Caki2 (cell line): ENCODE measurements at regions not wholly inside any gene's neighbourhood (a gene's known extent, or its start where the extent isn't known, plus 50 kb on each side); places are given as distances from the start of the nearest gene placed in this dataset.
"Not testable (repeated sequence)": the region's sequence is repeated elsewhere in the genome, so short reads cannot be mapped to it uniquely, and the experiment has no call there.

ENCODE experiments used
- DNase-seq: peaks from one replicate; pipeline ENCODE4 v3.0.0-alpha.2; 2015; ENCODE audit warnings: low read depth
- in situ Hi-C: cut with HindIII; loops from 2 replicates; pipeline ENCODE4 v1.10.0; 2016; ENCODE audit warnings: low sequenced_read_pairs, low pct_unique_long_range_greater_than_20kb, mixed read lengths

DNA sequence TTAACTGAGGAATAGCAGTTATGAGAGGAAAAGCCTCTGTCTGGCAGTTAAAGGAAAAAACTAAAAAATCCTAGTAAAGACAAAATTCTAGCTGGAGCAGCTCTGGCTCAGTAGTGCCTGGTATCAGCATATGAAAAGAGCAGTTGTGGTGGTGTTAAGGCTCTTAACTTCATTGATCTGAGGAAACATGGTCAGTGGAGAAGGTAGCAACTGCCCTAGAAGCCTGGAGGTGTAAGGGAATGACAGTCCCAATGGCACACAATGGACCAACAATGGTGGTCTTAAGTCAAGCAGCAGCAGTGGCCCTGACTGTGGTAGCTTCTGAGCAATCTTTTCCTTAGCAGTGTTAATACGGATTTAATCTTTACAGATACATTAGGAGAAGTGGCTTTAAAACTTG is 189.6 kb upstream of the POF1B start:
- in situ Hi-C loops: no loop called here
- no peak for DNase-seq

DNA sequence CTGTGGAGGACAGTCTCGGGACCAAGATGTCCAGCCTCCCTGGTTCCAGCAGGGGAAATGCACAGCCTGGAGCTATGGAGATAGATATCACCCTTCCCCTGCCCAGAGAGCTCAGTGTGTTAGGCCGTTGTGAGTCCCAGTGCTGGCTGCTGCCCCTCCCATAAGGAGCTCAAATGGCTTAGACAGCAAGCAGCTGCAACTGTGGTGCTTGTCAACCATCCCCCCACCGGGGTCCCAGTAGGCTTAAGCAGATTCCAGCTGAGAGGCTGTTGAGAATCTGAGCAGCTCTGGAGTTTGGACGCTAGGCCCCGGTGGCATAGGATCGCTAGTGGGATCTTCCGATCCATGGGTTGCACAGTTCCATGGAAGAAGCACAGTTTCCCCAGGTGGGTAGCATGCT is 181.8 kb upstream of the POF1B start:
- DNase-seq: no peak
- in situ Hi-C loops: no loop called here

GRCh38 chrX:85544609-85545008 is 165.1 kb upstream of the POF1B start:
- DNase-seq: no peak
- in situ Hi-C loops: no loop called here

DNA sequence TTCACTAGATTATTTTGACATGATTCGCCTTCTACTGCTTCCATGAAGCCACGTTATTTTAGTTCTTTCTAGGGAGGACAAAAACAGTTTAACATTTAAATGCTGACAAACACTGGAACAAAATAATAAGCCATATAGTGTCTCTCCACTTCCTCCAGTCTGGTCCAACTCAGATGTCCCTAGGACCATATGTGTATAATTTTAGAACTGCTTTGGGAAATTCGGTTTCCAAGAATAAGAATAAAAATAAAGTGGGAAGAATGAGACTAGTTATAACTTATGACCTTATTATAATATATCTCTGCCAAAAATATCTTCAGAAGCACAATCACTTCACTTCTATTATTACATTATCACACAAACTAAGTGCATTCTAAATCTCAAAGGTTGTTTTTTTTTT is 164.4 kb upstream of the POF1B start:
- in situ Hi-C loops: no loop called here
- no peak for DNase-seq

GRCh38 chrX:85529141-85529540 is 149.7 kb upstream of the POF1B start:
- in situ Hi-C loops, DNase-seq: not testable (repeated sequence)

GRCh38 chrX:85517994-85518718 is 138.7 kb upstream of the POF1B start:
- in situ Hi-C loops: no loop called here
- DNase-seq: no peak

DNA sequence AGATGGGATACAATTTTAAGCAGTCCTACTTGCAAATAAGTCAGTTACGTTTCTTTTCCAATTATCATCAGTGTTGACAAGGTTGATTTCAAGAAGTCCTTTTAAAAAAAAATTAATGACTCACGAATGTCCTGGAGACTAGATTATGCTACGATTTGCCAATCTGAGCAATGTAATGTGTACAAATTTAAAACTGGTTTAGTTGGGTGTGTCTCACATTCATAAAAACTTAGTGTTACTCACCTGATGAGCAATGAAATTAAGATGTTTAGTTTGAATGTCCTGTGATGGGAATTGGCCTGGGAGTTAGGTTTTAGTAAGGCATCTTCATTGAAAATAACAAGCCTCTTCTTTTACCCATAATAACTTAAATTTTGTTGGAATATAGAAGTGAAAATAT is 136.7 kb upstream of the POF1B start:
- no peak for DNase-seq
- in situ Hi-C loops: no loop called here

GRCh38 chrX:85506871-85507270 is 127.4 kb upstream of the POF1B start:
- DNase-seq: no peak
- in situ Hi-C loops: no loop called here

- in situ Hi-C loops: no loop called here
- no peak for DNase-seq
Measured at GRCh38 chrX:85505801-85506200, 126.3 kb upstream of the POF1B start.

- in situ Hi-C loops: no loop called here
Measured at GRCh38 chrX:85504381-85504780, 124.9 kb upstream of the POF1B start.

GRCh38 chrX:85503258-85504158 is 124.0 kb upstream of the POF1B start:
- DNase-seq: no peak
- in situ Hi-C loops: no loop called here

More at GRCh38 chrX:85504381-85504780, 124.9 kb upstream of the POF1B start:
- DNase-seq: no peak

DNA sequence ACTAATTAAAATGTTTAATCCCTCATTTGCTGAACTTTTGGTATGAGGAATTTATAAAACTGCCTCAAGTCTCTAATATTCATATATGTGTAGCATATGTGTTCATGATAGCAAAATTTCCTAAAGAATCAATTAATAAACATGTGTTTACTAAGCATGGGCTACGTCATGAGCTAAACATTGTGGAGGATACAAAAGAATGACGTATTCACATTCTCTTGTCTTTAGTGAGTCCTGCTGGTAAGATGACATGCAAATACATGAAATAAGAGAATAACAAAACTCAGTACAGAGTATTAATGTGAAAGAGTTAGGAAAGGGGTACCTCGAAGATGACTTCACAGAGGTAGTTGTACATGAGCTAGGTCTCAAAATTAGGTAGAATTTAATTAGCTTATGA is 121.9 kb upstream of the POF1B start:
- in situ Hi-C loops: no loop called here
- no peak for DNase-seq

GRCh38 chrX:85499400-85499799 is 119.9 kb upstream of the POF1B start:
- in situ Hi-C loops: no loop called here

GRCh38 chrX:85493821-85494220 is 114.4 kb upstream of the POF1B start:
- in situ Hi-C loops: no loop called here
- no peak for DNase-seq

More at GRCh38 chrX:85499400-85499799, 119.9 kb upstream of the POF1B start:
- DNase-seq: no peak

DNA sequence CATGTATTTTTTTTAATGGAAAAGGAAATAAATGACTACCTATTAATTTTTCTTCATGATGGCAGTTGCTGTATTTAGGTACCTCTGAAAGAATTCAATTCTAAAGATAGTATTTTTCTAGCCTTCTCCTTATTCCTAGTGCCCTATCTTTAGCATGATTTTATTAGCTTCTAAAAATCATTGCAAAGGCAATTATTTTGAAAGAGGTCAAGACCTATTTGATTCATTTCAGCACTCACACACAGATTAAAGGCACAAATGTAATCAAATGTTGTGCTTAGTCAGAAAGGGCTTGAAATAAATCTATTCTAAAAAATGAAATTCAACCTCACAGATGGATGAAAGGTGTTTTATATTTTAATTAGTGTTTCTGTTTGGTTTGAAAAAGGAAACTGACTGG is 74.8 kb upstream of the POF1B start:
- no peak for DNase-seq
- in situ Hi-C loops: no loop called here

DNA sequence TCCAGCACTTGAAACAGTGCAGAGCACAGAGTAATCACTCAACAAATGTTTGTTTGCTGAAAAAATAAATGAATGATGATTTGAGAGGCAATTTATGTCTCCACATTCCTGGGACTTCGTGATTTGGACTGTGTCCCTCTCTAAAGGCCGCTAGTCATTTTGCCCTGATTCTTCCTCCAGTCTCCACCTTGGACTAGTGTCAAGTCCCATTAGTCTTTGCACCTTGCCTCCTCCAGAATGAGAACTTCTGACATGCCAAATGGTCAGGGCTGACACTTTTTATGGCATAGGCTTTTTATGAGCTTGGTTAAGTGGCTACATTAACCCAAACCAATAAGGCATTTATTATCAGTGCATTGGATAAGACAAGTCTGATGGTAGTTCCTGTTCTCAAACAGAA is 65.1 kb upstream of the POF1B start:
- in situ Hi-C loops: no loop called here
- DNase-seq: no peak
